Epidermal melanocyte (primary cell): ENCODE measurements at regions not wholly inside any gene's neighbourhood (a gene's known extent, or its start where the extent isn't known, plus 50 kb on each side); places are given as distances from the start of the nearest gene placed in this dataset.
"Not testable (repeated sequence)": the region's sequence is repeated elsewhere in the genome, so short reads cannot be mapped to it uniquely, and the experiment has no call there.

Experiments
- DNase-seq: peaks from one replicate; pipeline ENCODE4 v3.0.0; 2011; ENCODE audit warnings: low spot score; ENCODE audit not compliant: insufficient read length

GRCh38 chr5:2534251-2534650 lies 217.2 kb downstream of the IRX2 start:
- DNase-seq, result no peak

DNA sequence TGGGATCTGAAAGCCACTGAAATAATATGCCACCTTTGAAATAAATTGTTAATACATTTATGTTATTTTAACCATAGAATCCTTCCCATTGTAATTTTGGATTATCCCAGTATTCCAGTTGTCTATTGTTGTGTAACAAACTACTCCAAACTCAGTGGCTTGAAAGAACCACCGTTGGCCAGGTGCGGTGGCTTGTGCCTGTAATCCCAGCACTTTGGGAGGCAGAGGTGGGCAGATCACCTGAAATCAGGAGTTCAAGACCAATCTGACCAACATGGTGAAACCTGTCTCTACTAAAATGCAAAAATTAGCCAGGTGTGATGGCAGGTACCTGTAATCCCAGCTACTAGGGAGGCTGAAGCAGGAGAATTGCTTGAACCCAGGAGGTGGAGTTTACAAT lies 217.6 kb downstream of the IRX2 start:
- DNase-seq, result not testable (repeated sequence)

DNA sequence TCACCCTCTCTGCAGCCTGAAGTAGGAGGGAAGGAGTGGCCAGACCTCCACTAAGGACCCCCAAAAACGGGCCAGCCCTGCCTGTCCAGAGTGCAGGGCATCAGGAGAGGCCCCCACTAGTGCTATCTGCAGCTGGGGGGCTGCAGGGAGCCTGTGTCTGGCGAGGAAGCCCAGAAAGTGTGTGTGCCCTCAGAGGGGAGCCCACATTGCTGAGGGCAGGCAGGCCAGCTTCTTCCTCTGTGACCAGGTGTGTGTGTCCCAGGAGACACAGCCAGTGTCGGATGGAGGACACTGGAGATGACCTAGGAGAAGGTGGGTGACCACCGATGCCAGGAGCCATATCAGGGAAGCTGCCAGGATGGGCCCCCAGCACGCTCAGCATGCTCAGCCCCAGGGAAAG lies 218.7 kb downstream of the IRX2 start:
- DNase-seq, result no peak

GRCh38 chr5:2531318-2531717 lies 220.2 kb downstream of the IRX2 start:
- no peak for DNase-seq

DNA sequence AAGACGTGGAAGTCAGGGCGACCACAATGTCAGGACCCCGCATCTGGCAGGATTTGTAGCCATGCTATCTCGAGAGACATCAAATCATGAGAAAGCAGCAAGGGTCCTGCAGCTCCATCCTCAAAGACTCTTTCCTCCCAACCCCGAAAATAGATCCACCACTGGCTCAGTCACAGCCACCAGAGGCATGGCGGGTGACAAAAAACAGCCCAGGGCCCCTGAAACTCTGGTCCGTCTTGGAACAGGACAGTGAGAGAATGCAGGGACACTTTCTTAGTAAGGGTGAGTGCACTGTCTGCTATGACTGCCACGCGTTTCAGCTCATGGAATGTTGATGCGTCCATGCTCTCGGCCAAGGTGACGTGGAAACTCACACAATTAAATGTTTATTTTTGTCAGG lies 220.9 kb downstream of the IRX2 start:
- DNase-seq, result no peak

DNA sequence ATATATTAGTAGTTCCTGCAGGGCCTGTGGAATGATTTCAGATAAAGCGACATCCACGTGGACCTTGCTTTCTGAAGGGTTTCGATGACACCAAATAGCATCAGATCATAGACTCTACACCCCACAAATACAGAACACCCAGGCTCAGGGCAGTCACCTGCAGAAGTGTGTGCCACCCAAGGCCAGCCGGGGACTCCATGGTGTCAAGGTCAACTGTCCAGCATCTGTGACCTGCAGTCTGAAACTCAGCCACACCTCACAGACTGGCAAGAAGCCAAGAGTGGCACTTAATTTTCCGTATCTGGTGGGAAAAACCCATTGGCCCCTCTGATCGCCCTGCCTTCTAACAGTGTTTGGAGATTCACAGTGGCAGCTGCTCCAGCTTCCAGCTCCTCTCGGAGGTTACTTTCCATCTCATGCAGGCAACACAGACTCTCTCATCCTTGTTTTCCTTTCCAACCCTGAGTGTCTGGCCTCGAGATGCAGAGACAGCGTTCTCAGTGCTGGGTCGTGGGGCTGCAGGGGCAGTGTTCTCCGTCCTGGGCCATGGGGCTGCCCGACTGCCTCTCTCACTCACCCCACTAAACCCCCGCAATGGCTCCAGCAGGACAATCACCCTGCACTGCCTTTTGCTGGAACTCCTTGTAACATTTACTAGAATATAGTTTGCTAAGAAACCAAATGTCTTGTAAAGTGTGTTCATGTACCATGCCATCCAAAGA lies 221.9 kb downstream of the IRX2 start:
- DNase-seq, result no peak

- DNase-seq, result no peak
Observed at GRCh38 chr5:2525351-2525750, 226.1 kb downstream of the IRX2 start.

DNA sequence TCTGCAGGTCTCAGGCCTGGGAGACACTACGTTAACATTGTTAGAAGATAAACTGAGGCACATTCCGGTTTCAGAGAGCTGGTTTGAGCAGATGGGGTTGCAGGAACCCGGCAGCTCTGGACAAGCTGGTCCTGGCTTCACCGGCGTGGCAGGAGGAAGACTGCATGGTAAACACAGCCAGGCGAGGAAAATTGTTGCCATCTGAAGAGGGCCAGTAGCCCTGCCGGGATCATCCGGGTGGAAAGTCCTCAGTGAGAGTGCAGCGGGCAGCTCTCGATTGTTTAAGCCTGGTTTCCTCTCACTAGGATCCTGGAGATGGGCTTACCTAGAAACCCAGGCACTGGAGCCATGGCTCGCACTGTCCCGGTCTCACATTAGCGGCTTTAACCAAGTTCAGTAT lies 226.9 kb downstream of the IRX2 start:
- DNase-seq, result no peak

DNA sequence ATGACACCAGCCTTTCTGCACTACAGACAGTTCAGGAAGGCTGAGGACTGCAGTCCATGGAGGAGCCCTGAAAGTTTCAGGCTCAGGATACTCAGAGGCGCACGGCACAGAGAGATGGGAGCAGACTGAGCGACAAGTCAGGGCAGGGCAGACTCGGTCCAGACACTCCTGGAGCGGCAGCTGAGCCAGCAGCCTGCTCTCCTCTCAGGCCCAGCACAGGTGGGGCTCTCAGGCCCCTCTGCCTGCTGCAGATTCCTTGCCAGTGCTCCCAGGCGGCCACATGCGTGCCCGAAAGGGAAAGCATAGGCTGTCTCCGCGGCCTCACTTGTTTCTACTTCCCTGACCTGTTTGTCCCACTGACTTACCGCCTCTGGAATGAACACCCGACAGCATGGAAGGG lies 228.3 kb downstream of the IRX2 start:
- DNase-seq, result no peak

- no peak for DNase-seq
Observed at GRCh38 chr5:2522372-2522771, 229.1 kb downstream of the IRX2 start.

GRCh38 chr5:2519153-2519552 lies 232.3 kb downstream of the IRX2 start:
- no peak for DNase-seq

- DNase-seq, result no peak
Observed at GRCh38 chr5:2517451-2517850, 234.0 kb downstream of the IRX2 start.

- DNase-seq, result no peak
Observed at GRCh38 chr5:2515180-2515764, 236.2 kb downstream of the IRX2 start.

- DNase-seq, result no peak
Observed at GRCh38 chr5:2514484-2514883, 237.0 kb downstream of the IRX2 start.

GRCh38 chr5:2511706-2512105 lies 239.8 kb downstream of the IRX2 start:
- DNase-seq, result no peak

DNA sequence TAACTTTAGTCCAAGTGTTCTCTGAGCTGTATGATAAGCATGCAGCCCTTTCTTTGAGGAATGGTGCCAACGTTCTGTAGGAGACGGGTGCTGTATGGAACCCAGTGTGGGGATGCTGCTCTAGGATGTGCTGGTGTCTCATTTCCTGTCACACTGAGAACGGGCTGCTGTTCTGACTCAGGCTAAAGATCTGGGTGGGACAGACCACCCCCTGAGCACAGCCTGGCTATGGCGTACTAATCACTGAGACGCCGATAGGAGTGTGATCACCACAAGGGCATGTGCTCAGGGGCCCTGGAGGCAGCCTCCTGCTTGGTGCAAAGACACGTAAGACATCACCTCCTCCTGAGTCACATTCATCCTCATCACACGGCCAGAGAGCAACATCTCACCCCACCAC lies 240.4 kb downstream of the IRX2 start:
- DNase-seq, result no peak

GRCh38 chr5:2509527-2509926 lies 241.9 kb downstream of the IRX2 start:
- no peak for DNase-seq

- no peak for DNase-seq
Observed at GRCh38 chr5:2508514-2508913, 243.0 kb downstream of the IRX2 start.

GRCh38 chr5:2507611-2508010 lies 243.9 kb downstream of the IRX2 start:
- no peak for DNase-seq

- no peak for DNase-seq
Observed at GRCh38 chr5:2506603-2507002, 244.9 kb downstream of the IRX2 start.

DNA sequence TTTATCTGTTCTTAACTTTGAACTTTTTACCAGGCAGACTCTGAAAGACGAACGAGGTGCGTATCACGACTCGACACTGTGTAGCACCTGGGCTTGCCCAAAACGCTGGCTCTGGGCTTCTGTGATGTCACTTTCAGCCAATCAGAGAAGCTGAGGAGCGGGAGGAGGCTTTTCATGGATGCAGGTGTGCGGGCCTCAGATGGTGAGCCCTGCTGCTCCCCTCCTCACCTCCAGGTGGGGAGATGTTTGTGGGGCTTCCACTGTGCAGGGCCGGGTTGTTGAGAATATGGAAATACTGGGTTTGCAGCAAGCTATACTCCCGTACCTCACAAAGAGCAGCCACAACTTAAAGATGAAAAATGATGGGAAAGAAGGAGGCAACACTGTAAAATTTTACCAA lies 246.3 kb downstream of the IRX2 start:
- no peak for DNase-seq

GRCh38 chr5:2502970-2503594 lies 248.4 kb downstream of the IRX2 start:
- DNase-seq, result no peak

DNA sequence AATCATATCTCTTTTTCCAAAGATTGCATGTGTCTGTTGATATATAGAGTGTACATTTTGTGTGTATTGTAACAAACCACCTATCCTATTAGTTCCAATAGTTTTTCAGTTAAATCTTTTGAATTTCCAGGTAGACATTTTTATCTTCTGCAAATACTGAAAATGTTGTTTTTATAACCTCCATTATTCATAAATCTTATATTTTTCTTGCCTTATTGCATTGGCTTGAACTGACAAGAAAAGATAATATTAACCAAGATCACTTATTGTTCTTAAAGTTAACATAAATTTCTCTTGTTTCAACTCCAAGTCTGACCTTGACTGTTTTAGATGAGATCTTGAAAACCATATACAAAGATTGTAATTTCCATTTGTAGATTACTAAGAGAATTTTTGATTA lies 251.6 kb downstream of the IRX2 start:
- DNase-seq, result no peak
